GM23338 (cell line): ENCODE measurements at regions not wholly inside any gene's neighbourhood (a gene's known extent, or its start where the extent isn't known, plus 50 kb on each side); places are given as distances from the start of the nearest gene placed in this dataset.

Experiments
- CREB1 ChIP-seq: fragments of 250-450 bp; sonication (Bioruptor Pico); IDR thresholded peaks from 2 replicates; pipeline ENCODE4 v1.5.0; 2020; ENCODE audit warnings: low read depth, mild to moderate bottlenecking, moderate library complexity
- CTCF ChIP-seq, 2 experiments: fragments of 200-600 bp in 1 of 2; sonication (generic) in 1 of 2; conservative IDR thresholded peaks; 2 replicates each; pipeline versions ENCODE4 v1.5.1 to v1.6.1; 2016 to 2017; ENCODE audit warnings: antibody characterized with exemption in 2 of 2, low read depth in 2 of 2, mild to moderate bottlenecking in 2 of 2, moderate library complexity in 1 of 2
- EZH2 ChIP-seq: fragments of 200-600 bp; sonication (generic); IDR thresholded peaks from one replicate; pipeline ENCODE4 v1.8.0; 2017; ENCODE audit warnings: antibody characterized with exemption, mild to moderate bottlenecking, low read depth; ENCODE audit not compliant: unreplicated experiment
- JUNB ChIP-seq: IDR thresholded peaks from one replicate; pipeline ENCODE4 v1.6.1; 2016; ENCODE audit warnings: antibody characterized with exemption; ENCODE audit not compliant: unreplicated experiment
- POLR2AphosphoS5 ChIP-seq: IDR thresholded peaks from 2 replicates; pipeline ENCODE4 v1.6.1; 2016; ENCODE audit warnings: antibody characterized with exemption, low read depth
- ZNF114 ChIP-seq: fragments of 250-450 bp; sonication (Bioruptor Pico); IDR thresholded peaks from 2 replicates; pipeline ENCODE4 v1.5.0; 2020; ENCODE audit warnings: mild to moderate bottlenecking, moderate library complexity
- TF ChIP-seq, protein P1 (sequence below): IDR thresholded peaks from one replicate; pipeline ENCODE4 v1.6.1; 2018; ENCODE audit warnings: antibody characterized with exemption; ENCODE audit not compliant: unreplicated experiment

GRCh38 chr6:163753430-163753829, 338.9 kb downstream of the QKI start:
- no peak for TF ChIP-seq CTCF (conservative IDR thresholded peaks at IDR 0.05; ENCODE audit: low read depth in 2 of 2)
- no peak for TF ChIP-seq POLR2AphosphoS5
- no peak for TF ChIP-seq EZH2
- TF ChIP-seq, protein P1, sequence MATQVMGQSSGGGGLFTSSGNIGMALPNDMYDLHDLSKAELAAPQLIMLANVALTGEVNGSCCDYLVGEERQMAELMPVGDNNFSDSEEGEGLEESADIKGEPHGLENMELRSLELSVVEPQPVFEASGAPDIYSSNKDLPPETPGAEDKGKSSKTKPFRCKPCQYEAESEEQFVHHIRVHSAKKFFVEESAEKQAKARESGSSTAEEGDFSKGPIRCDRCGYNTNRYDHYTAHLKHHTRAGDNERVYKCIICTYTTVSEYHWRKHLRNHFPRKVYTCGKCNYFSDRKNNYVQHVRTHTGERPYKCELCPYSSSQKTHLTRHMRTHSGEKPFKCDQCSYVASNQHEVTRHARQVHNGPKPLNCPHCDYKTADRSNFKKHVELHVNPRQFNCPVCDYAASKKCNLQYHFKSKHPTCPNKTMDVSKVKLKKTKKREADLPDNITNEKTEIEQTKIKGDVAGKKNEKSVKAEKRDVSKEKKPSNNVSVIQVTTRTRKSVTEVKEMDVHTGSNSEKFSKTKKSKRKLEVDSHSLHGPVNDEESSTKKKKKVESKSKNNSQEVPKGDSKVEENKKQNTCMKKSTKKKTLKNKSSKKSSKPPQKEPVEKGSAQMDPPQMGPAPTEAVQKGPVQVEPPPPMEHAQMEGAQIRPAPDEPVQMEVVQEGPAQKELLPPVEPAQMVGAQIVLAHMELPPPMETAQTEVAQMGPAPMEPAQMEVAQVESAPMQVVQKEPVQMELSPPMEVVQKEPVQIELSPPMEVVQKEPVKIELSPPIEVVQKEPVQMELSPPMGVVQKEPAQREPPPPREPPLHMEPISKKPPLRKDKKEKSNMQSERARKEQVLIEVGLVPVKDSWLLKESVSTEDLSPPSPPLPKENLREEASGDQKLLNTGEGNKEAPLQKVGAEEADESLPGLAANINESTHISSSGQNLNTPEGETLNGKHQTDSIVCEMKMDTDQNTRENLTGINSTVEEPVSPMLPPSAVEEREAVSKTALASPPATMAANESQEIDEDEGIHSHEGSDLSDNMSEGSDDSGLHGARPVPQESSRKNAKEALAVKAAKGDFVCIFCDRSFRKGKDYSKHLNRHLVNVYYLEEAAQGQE, result no peak
- no peak for TF ChIP-seq CREB1 (CRISPR knock-in tag)
- TF ChIP-seq ZNF114, result no peak
- TF ChIP-seq JUNB, result no peak
